NCI-H2196 treated with DMSO at 0.1 percent for 48 hours (cell line): ENCODE measurements at regions not wholly inside any gene's neighbourhood (a gene's known extent, or its start where the extent isn't known, plus 50 kb on each side); places are given as distances from the start of the nearest gene placed in this dataset.

ENCODE experiments used
- DNase-seq: peaks from one replicate; lab custom pipeline; 2025; ENCODE audit not compliant: unreplicated experiment; lab: John Stamatoyannopoulos, UW

DNA sequence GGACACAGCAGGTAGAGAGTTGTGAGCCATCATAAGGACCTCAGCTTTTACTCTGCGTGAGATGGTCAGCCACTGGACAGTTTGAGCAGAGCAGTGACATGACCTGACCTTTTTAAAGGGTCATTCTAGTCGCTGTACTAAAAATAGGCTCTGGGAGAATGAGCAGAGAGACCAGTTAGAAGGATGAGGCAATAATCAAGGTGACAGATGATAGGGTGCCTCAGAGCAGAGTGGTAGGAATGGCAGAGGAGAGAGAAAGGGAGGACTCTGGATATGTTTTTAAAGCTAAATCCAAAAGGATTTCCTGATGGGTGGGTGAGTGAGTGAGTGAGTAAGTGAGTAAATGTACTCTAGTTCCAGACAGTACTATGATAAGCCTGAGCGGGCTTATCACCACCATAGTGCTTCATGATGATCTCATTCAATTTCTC lies 83.6 kb upstream of the ARHGAP5 start:
- no peak for DNase-seq

DNA sequence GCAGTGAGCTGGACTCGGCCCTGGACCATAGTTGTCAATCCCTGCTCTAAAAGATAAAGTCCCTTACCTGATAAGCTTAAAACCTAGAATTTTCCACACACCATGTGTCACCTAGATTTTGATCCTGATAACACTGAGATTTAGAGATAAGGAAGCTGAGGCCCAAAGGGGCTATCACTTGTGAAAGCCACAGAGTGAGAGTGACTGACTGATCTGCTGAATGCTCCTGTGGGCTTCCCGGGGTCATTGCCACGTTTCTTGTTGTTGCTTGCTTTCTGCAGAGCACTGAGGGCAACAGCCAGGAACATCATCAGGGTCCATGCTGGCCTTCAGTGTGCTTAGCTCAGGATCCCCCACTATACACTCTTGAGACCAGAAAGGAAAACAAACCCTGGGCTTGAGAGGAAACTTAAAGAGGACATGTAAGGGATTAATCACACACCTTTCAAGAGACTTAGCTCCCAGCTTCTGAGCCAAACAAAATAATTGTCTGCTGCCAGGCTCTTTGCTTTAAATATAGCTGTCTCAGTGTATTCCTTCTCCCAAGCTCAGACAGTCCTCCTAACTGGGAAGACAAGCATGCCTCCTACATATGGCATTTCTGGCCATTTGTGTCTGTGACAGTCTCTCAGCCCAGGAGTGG lies 82.6 kb upstream of the ARHGAP5 start:
- no peak for DNase-seq

DNA sequence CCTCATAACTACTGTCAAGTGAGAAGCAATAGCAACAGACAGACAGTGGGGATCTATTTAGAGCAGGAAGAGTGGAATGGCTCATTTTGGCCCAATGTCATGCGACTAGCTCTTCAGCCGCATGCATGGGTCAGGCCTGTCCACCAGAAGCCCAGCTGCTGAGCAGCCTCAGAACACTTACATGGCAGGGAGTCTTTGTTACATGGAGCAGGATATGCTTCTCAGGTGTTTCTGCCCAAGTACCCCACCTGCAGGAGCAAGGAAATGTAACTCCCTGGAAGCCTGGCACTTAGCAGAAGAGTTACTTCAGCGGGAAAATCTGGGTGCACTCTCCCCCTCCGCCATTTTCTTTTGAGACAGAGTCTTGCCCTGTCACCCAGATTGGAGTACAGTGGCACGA lies 73.5 kb upstream of the ARHGAP5 start:
- no peak for DNase-seq

DNA sequence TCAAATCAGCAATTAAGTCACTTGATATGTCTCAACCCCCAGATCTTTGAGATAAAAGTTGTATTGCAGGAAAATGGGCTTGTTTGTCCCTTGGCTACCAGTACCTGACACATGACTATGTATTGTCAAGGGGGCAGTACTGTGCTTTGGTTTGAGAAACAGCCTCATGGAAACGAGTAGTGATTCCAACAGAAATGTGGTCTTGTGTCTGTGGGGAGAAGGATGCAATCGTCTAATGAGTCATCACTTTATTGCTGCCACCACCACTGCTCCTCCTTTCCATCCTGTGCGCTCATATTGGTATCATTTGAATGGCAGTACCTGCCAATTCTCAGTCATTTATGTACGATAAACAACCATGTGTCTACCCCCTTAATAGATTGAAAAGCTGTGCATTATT lies 72.8 kb upstream of the ARHGAP5 start:
- no peak for DNase-seq

DNA sequence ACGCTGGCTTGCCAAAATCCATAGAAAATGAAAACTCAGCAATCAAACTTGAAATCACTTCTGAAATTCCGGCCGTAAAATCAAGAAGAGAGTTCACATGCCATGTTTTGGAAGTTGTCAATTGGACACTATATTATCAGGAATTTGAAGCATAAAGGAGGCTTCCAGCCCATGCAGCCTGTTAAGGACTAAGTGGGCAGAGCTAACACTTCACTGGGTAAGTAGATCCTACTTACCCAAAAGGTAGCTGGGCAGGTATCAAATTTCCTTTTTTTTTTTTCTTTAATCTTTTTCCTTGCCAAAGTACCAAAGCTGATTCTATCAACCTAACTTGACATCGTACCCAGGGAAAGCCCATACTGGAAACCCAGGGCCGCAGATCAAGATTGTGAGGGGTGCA lies 71.5 kb upstream of the ARHGAP5 start:
- DNase-seq, result no peak

DNA sequence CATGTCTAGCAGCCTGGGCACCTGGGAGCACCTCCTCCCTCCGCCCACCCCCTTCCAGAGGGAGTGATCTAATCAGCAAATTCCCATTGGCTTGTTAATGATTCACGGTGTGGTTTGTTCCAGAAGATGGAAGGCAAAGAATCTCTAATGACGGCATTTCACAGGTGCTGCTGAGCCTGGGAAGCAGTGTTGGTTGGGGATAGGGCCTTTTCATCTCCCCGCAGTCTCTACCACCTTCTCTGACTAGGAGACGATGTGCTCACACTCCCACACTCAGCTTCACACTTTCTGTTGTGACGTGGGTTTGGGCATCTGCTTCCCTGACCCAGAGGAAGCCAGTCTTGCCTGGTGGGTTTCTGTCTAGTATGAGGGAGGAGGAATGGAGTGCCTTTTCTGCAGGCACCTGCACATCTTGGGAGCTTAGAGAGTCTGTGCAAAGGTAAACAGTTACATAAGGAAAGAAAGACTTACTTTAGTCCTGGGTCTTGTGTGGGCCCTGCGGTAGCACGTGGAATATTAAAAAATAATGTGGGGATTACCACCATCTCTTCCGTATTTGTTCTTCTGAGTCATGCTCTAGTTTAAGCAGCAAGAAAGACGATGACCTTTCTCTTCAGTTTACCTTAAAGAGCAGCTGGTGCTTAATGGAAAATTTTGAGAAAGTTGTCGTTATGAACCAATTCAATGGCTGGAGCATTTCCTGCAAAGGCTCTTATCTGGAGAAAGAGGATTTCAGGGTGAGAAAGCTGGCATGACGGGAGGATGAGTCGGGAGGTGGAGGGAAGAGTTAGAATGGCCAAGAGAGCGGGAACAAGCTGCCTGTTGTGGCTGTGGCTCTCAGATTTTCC lies 70.6 kb upstream of the ARHGAP5 start:
- DNase-seq, result peak; percentile 14

DNA sequence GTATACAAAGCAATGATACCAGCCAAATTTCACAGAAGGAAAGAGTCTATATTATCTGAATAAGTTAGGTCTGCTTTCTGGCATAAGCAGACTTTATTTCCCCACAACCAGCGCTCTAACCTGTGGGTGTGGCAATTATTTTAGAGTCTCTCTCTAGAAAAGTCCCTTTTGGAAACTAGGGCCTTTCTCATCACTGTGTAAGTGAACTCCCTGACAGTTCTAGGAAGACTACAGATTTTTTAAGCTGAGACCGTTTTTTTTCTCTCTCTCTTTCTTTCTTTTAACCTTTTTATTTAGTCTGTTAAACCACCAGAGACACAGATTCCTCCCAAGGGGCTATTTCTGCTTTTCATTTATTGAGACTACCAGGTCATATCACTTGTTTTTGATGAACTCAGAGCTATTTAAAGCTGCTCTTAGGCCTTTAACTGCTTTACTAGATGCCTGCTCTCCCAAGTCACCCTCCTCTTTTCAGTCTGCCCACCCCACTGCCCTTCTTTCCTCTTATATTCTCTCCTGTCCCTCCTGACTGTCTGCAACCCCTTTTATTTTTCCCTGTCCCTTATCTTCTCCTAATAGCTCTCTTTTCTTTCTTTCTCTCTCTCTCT lies 69.2 kb upstream of the ARHGAP5 start:
- DNase-seq, result no peak

DNA sequence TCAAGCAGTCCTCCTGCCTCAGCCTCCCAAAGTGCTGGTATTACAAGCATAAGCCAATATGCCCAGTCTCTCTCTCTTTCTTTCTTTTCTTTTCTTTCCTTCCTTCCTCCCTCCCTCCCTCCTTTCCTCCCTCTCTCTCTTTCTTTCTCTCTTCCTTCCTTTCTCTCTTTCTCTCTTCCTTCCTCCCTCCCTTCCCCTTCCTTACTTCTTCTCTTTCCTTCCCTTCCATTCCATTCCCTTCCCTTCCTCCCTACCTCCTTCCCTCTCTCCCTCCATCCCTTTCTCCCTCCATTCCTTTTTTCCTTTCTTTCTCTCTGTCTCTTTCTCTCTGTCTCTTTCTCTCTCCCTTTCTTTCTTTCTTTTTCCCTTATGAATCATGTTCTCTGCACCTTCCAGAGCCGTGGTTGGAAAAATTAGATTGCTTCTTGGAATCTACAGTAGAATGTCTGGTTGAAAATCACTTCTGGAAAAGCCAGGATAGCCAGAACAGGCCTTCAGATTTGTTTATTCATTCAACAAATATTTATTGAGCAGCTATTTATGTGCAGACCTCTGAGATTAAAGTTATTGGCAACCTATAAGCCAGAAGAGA lies 68.4 kb upstream of the ARHGAP5 start:
- no peak for DNase-seq

DNA sequence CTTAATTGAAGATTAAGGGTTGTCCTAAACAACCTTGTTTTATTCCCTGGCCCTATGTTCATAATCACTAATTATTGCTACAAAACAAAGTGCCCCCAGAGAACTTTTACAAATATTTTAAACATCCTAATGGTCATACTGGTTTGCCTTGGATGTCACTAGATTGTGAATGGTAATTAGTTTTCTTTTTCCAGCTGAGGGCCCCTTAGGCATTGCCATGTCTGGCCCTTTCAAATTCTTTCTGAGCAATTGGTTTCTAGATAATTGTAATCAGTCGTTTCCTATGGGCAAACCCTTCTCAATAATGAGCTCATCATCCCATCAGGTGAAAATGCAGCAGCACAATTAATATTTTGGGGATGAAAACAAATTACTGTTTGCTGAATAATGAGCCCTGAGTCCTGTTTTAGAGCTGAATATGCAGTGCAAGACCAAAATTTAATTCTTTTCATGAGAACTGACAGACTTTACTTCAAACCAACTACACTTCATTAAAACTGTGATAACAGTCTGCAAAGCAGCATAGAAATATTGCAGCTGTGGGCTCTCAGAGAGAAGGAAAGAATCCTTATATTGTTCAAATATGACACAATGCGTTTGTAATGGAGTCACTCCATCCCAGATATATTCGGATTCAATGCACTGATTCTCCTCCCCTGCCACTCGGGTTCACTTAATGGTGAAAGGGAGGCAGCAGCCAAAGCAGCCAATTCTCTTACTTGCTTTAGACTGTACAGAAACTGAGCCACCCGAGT lies 67.7 kb upstream of the ARHGAP5 start:
- no peak for DNase-seq

DNA sequence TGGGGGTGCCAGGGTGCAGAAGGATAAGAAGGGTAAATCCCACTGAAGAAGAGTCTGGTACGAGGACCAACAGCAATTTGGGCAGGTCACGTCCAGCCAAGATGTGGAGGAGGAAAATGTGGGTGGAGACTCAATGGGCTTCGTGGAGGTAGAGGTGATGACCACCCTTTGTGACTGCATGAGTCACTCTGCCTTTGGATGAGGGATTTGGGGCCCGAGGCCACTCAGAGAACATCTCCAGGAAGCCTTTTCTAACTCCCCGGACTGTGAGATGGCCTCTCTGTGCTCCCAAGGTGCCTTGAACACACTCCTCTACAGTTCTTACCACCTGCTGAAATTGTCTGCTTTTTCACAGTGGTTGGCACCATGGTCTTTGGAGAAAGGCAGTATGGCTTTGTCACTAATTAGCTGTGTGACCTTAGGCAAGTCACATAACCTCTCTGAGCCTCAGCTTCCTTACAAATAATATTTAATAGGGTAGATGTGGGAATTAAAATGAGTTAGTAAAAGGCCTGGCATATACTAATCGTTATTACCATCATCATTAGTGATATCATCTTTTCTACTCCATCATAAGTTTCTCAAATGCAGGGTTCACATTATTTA lies 67.0 kb upstream of the ARHGAP5 start:
- no peak for DNase-seq

DNA sequence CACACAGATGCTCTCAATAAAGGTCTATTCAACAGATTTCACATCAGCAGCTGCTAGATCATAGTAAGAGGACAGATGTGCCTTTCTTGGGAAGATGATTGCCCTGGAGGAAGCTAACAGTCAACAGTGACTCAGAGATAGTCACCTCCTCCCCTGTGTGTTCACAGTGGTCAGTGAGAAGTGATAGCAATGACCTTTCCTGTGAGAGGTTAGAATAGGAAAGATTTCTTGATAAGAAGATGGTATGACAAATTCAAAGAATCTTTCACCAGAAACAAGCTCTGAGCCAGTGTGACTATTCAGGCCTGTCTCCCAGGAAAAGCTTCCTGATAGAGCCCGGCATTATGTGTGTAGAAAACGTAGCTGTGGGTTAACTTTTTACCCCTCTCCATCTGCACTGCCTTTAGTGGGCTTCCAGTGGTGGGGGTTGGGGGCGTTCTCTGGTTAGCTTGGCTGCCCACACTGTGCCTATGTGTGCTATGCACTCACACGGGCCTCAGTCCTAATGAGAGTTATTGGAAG lies 66.4 kb upstream of the ARHGAP5 start:
- DNase-seq, result no peak

DNA sequence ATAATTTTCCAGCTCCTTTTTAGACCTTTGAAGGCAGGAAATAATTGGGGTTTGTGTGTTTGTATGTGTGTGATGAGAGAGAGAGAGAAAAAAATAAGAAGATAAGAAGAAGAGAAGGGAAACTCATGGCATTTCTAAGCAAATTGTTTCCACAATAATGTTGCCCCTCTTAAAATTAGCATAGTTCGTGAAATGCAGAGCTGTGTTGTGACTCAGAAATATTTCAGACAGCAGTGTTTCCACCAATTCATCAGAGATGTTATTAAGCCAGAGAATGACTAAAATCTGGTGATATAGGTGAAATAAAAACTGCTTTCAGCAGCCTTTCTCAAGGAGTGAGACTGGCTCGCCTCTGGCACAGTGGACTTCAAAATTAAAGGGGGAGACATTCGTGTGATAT lies 65.9 kb upstream of the ARHGAP5 start:
- DNase-seq, result no peak

DNA sequence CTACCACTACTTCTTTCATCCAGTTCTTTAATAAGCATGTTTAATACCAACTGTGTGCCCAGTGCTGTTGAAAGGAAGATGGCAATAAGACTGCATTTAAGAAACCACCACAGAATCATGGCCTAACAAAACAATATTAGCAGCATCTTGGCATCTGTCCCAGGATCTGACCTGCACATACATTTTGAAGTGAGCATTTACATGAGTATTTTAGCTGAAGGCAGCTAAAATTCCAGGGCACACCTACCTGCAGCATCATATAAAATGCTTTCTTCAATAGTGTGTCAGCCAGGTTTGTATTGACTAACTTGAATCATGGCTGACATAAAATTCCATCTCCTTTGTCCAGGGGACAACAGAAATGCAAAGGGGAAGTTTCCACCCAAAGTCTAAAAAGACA lies 65.0 kb upstream of the ARHGAP5 start:
- no peak for DNase-seq

DNA sequence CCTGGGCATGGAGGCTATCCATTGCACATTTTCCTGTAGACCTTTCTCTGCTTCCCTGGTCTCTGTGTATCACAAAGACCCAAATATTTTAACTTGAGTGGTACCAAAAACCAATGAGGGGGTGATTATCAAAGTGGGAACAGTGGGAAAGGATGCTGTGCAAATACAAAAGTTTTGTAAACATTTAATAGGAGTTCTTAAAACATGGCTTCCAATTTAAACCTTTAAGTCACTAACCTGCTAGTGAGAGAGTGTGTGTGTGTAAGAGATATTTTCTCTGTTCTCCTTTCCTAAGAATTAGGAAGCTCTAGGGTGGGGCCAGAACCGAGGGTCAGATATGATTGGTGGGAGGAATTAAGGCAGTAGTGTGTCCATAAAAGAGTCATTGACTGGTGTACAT lies 64.5 kb upstream of the ARHGAP5 start:
- DNase-seq, result no peak

DNA sequence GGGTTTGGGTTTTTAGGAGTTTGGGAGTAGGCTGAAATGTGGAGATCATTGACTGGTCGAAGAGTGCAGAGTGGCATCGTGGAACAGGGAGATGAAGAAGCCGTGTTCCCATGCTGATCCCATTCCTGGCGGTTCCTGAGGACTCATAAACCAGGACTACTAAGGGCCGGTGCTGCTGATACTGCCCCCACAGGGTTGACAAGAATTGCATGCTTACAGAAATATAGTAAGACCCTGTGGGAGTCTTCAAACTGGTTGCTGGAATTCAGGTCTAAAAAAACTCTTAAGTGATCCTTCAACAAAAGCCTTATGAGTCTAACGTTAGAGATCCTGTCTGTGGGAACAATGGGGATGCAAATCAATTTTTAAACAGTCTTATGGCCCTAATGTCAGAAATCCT lies 64.0 kb upstream of the ARHGAP5 start:
- DNase-seq, result no peak

DNA sequence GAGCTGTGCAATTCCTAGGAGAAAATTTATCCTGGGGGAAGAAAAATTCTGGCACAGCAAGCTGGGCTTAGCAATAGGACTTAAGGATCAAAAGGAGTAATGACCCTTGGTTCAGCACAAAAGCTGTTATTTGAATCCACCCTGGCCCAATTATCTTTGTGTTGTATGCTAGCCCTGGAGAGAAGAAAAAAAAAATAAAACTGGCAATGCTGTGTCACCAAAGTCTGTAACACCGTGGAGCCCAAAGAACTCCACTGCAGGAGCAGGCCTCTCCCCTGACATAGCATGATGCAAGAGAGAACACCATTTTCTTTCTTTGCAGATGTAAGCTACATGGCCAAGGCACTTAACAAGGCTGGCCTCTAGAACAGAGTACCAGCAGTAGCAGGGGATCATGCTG lies 63.0 kb upstream of the ARHGAP5 start:
- no peak for DNase-seq

DNA sequence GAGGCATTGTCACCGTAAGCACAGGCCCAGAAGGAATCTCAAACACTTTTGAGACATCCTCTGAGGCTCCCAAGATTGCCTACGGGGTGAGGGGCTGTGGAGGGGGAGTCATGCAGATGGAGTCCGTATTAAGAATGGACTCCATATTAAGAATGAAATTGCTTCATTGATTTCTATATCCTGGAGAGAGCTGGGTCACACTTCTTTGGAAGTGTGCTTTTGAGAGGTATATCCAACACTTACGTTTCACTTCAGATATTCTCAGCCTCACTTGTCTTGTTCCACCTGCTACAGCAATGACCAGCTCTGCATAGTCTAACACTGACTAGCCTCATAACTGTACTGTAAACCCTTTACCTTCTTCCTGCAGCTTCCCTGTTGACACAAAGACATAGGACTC lies 62.6 kb upstream of the ARHGAP5 start:
- no peak for DNase-seq

DNA sequence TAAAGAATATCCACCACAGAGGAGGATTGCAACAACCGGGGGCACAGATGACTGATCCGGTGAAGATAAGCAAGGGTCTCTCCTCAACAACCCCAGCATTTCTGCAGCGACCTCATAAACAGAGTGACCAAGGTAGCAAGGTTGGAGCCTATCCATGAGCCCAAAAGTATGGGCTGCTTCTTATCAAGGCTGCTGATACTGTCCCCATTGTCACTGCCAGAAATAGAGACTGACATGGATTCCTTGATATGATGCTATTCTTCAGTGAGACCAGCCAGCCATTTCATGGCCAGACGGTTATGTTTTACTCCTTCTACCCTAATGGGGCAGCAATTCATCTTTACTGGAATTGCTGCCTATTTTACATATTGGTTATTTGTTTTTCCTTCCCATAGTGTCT lies 61.9 kb upstream of the ARHGAP5 start:
- no peak for DNase-seq

DNA sequence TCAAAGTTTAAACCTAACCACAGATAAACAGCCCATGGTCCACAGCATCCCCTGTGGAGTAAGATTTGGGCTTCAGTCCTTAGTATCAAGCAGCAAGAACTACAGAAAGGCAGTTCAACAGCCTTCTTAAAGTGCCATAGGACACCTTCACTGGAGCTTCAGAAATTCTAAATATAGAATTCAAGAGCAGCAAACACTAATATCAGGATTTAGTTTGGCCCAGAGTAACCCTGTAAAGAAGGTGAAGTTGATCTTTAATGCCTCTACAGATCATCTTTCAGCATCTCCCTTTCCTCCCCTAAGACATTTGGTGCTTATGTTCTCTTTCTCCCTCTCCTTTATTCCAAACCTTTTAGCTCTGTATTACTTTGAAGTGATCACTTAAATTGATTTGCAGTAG lies 59.5 kb upstream of the ARHGAP5 start:
- no peak for DNase-seq

DNA sequence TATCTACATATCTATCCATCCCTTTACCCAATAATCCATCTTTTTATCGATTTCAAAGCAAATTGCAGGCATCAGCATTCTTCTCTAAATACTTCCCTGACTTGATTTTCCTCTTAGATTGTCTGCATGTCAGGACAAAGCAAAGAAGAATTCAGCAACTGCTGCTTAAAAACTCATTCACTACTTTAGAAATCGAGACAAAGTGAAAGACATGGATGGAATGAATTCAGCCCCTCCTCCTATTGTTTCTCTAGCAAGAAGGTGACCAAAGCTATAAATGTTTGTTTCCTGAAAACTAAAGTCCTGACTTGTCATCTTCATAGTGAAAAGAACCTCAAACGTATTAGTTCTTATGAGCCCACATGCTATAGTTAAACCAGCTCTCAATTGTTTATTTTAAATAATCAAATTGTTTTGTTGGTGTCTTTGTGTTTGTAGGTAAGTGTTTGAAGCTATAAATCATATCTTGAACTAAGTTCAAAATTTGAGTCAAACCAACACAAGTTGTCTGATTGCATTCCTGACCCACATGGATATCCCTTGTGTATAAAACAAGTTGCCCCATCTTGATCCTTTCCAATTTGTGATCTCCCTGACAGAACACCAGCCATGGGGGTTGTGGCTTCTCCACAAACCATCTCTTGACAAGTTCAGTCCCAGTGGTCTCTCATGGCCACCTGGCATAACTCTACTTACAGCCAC lies 58.6 kb upstream of the ARHGAP5 start:
- DNase-seq, result no peak
